GM18868 (cell line): ENCODE measurements at regions not wholly inside any gene's neighbourhood (a gene's known extent, or its start where the extent isn't known, plus 50 kb on each side); places are given as distances from the start of the nearest gene placed in this dataset.

Source experiments
- ATAC-seq: cut with Tn5 transposase; IDR thresholded peaks from one replicate; pipeline ENCODE4 v1.9.1; 2021; ENCODE audit warnings: mild to moderate bottlenecking, moderate library complexity; ENCODE audit not compliant: unreplicated experiment

DNA sequence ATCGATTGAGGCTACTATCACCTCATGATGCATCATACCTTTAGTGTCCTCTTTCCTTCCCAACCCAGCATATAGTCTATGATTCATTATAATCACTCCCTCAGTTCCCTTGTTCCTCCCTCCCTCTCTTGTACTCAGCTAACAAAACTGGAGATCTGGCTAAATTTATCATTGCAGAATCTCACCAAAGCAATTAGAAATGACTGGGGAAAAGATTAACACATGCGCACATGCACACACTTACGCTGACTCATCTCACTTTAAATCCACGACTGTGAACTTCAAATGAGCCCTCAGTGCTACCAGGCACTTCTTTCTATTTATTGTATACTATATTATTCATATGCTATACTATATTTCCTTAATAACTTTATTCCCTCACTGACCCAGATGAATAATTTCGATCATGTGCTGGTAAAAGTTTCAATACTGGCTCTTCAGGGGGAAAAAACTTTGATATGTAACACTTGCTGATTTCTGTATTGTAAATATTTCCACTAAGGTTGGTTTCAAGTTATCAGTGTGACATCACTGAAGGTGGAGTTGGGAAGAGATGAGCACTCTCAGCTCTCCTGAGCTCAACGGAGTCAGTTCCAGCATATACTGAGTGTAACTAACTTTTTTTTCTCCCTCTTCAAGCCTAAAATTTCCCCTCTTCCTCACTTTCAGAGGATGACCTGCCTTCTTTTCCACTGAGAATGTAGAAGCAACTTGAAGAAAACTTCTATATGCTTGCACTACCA lies 613.7 kb upstream of the B3GALT2 start:
- no peak for ATAC-seq

DNA sequence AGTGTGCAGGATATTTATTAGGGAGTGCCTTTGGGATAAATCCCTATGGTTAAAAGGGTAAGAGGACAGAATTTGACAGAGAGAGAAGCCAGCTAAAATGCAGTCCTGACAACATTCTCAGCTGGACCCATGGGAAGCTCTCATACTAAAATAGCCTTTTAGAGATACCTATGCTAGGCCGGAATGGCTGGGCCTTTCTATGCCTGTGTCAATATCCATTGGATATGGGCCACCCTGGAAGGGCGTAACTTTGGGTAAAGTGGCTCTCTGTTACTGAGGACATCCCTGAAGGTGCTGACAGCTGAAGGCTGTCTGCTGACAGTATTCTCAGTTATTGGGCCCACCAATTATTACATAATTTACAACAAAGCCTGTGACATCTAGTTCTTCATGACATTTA lies 613.0 kb upstream of the B3GALT2 start:
- no peak for ATAC-seq

DNA sequence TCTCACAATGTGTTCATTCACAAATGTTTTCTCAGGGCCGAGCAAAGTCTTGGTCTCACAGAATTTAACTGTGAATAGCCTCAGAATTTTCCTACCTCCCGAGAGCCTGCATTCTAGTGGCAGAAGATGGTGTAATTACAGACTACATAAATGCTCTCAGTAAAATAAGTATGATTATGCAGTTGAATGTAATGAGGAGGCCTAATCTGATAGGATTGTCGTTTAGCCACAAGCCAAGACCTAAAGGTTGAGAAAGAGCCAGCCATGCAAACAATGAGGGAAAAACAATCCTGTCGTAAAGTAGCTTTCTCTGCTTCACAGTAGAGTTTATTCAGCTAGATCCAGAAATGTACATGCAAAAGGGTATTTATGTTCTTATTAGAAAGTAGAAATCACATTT lies 607.8 kb upstream of the B3GALT2 start:
- ATAC-seq = no peak

- no peak for ATAC-seq
These were observed 605.3 kb upstream of the B3GALT2 start for GRCh38 chr1:193791746-193792145.

- no peak for ATAC-seq
These were observed 600.6 kb upstream of the B3GALT2 start for GRCh38 chr1:193787061-193787460.

DNA sequence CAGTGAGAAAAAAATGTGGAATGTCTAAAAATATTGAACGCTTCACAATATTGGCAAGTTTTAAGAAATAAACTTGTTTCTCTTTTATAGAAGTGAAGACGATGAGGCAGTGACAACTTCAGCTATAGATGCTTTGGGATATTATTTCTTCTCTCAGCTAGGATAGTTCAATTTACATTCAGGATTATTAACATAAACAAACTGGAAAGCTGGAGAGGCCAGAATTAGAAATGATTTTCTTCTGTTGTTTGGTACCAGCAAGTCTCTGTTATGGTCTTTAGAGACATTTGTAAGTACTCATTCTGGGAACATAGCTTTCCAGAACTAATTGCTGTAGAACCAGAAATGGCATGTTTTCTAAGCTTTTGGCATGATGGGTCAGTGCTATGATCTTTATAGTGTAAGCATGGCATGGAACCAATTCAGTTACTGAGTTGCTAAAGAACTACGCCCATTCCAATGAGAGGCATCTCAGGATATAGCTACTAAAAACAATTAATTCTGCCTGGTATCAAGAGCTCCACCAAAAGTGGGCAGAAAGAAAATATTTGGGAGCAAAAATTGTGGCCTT lies 599.5 kb upstream of the B3GALT2 start:
- no peak for ATAC-seq

GRCh38 chr1:193774536-193775323 lies 588.3 kb upstream of the B3GALT2 start:
- ATAC-seq = no peak

- ATAC-seq = no peak
These were observed 585.2 kb upstream of the B3GALT2 start for GRCh38 chr1:193771596-193771995.

- no peak for ATAC-seq
These were observed 583.2 kb upstream of the B3GALT2 start for GRCh38 chr1:193769651-193770050.

GRCh38 chr1:193767886-193768285 lies 581.5 kb upstream of the B3GALT2 start:
- no peak for ATAC-seq

DNA sequence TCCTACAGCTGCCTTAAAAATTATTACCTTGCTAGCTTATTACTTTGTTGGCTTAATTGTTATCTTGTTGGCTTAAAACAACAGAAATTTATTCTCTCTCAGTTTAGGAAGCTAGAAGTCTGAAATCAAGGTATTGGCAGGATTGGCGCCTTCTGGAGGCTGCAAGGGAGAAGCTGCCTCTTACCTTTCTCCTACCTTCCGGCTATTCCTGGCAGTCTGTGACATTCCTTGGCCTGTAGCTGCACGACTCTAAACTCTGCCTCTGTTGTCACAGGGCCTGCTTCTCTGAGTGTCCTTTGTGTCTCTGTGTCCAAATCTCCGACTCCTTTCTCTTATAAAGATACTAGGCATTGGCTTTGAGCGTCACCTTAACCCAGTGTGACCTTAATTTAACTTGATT lies 579.9 kb upstream of the B3GALT2 start:
- no peak for ATAC-seq

- ATAC-seq = no peak
These were observed 576.9 kb upstream of the B3GALT2 start for GRCh38 chr1:193763266-193763665.

DNA sequence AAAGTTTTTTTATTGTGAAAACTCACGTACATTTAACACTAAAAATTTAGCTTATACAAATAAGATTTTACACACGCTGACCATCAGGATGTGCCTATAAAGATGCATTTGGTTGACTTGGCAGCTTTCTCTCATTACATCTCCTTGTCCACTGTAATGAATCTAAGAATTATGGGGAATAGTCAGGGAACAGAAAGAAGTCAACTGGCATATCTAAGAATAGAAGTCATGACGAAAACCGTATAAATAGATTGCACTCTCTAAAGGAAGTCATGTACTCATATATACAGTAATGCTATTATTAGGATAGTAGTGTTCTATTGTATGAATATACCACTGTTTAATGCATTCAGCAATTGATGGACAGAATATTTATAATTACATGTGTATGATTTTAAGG lies 575.8 kb upstream of the B3GALT2 start:
- ATAC-seq = no peak

- no peak for ATAC-seq
These were observed 569.0 kb upstream of the B3GALT2 start for GRCh38 chr1:193755441-193755840.

GRCh38 chr1:193754732-193755427 lies 568.5 kb upstream of the B3GALT2 start:
- no peak for ATAC-seq

DNA sequence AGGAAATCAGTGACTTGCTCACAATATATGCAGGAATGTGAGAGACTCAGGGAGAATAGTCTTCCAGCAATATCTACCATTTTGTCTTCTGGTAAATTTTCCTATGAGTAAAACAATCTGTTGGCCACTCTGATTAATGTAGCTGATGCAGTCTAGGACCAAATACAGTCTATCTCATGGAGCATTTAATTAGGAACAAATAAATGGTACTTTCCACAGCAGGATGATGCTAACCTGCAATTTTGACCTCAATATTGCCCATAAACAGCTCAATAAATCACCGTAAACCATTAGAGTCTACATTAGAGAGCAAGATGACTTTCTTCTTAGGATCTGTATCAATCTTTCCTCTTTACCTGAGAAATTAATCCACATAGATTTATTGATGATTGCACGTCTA lies 567.7 kb upstream of the B3GALT2 start:
- no peak for ATAC-seq

GRCh38 chr1:193753038-193753756 lies 566.8 kb upstream of the B3GALT2 start:
- no peak for ATAC-seq

DNA sequence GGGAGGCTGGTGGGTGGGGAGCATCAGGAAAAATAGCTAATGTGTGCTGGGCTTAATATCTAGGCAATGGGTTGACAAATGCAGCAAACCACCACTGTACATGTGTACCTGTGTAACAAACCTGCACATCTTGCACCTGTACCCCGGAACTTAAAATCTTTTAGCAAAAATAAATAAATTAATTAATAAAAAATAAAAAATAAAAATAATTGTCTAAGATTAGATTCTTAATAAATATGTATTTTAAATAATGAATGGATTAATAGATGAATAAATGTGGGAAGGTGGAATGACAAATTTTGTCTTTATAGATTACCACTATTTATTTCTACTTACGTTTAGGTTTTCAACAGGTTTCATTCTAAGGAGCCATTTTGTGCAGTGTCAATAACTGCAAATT lies 563.5 kb upstream of the B3GALT2 start:
- no peak for ATAC-seq

GRCh38 chr1:193747579-193747978 lies 561.2 kb upstream of the B3GALT2 start:
- ATAC-seq = no peak

DNA sequence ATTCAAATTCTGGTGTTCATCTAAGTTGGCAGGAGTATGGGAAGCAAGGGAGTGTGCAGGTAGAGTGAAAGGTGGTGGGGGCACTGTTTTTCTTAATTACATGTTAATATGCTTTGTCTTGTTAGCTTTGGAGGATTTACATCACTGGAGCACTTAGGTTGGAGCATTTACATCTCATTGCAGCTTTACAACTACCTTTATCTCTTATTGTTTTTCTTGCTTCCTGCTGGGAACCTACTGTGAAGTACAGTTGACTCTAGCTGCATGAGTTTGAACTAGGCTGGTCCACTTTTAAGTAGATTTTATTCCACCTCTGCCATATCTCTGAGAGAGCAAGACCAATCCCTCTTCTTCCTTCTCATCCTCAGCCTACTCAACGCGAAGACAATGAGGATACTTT lies 554.8 kb upstream of the B3GALT2 start:
- ATAC-seq = no peak

- ATAC-seq = no peak
These were observed 554.3 kb upstream of the B3GALT2 start for GRCh38 chr1:193740762-193741161.
